Retina (tissue), 1 donor: ENCODE measurements at regions not wholly inside any gene's neighbourhood (a gene's known extent, or its start where the extent isn't known, plus 50 kb on each side); places are given as distances from the start of the nearest gene placed in this dataset.

Source experiments
- DNase-seq: peaks from one replicate; pipeline ENCODE4 v3.0.0-alpha.2; 2016

DNA sequence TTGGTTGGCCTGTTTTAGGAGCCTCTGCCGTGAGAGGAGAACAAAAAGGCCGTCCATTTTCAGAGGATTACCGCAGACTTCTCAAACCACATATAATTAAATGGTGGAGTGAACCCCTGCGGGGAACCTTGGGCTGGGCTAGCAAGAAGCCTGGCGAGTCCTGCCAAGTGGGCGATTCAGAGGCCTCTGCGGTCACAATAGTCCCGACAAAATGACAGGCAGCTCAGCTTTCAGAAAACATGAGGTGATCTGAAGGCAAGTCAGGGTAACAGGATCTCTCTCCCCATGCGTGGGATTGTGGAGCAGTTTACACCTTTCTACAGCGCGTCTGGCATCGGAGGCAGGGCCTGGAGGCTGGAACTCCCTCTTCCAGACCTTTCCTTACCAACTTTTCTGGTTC lies 134.8 kb downstream of the ASB7 start:
- DNase-seq: no peak

DNA sequence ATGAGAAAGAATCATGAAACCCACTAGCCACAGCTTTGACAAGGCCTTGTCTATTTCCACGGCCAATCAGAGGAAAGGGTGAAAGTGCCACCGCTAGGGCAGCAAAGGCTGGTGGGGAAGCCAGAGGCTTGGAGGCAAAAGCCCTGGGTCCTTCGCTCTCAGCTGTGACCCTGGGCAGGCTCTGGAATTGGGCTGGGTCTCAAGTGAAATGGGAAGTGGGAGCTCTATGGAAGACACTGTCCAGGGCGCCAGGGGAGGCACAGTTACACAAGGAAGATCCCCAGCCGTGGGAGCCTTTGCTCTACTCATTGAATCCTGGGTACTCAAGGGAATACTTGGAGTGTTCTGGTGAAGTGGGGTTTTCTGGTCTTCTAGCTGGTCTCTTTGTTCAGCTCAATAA lies 136.2 kb downstream of the ASB7 start:
- DNase-seq: no peak

DNA sequence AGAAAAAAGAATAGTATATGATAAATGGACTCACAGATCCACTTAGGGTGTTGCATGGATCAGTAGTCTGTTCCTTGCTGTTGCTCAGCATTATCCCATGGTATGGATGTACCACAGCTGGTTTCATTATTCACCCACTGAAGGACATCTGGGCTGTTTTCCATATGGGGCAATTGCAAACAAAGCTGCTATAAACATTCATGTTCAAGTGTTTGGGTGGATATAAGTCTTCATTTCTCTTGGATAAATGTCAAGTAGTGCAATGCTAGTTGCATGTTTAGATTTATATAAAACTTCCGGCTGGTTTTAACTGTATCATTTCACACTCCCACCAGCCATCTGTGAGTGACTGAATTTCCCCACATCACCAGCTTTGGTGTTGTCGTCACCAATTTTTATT lies 137.7 kb downstream of the ASB7 start:
- no peak for DNase-seq

DNA sequence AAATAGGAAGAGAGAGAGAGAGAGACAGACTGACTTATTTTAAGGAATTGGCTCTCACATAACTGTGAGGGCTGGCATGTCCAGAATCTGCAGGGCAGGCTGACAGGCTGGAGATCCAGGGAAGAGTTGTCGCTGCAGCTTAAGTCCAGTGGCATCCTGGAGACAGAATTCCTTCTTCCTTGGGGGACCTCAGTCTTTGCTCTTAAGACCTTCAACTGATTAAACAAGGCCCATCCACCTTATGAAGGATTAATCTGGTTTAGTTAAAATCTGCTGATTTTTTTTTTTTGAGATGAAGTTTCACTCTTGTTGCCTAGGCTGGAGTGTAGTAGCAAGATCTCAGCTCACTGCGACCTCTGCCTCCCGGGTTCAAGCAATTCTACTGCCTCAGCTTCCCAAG lies 128.0 kb upstream of the ALDH1A3 start:
- DNase-seq: no peak

DNA sequence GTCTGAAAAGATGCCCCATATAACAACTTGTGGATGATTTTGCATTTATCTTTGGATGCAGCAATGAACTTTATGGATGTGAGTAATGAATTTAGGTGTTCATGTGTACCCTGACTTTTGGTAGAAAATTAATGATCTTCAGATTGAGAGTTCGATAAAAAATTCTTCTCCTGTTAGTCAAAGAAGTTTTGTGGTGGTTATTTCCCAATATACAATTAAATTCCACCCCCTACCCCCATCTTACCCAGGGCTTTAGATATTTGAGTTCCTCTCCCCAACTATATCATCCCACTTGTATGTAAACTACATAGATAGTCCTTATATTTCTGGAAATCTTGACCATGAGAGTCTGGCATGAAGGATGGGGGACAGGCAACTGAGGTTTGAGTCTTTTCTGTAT lies 126.1 kb upstream of the ALDH1A3 start:
- no peak for DNase-seq

DNA sequence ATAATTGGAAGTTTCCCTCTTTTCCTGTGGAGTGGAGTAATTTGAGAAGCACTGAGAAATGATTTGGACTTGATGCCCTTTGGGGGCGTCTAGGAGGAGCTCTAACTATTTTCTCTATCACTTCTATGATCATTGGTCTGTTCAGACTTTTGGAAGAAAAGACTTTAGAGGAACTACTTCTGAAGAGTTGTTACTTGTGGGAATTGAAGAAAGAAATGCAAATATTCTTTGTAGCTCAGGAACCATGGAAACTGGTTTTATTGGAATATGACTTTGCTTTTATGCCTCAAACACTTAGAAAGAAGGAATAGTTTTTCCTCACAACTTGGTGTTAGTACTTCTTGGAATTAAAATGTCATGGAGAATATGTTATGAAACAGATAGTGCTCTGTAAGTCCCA lies 122.0 kb upstream of the ALDH1A3 start:
- DNase-seq: no peak

DNA sequence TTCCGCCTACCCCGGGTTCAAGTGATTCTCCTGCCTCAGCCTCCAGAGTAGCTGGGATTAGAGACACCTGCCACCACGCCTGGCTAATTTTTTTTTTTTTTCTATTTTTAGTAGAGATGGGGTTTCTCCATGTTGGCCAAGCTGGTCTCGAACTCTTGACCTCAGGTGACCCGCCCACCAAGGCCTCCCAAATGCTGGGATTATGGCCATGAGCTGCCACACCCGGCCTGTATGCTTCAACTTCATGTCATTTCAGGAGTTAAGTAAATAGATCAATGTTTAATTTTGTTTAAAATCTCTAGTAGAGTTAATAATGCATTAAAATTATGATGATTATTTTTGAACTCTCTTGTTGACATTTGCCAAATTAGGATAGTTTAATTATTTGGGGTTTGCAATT lies 121.1 kb upstream of the ALDH1A3 start:
- no peak for DNase-seq

DNA sequence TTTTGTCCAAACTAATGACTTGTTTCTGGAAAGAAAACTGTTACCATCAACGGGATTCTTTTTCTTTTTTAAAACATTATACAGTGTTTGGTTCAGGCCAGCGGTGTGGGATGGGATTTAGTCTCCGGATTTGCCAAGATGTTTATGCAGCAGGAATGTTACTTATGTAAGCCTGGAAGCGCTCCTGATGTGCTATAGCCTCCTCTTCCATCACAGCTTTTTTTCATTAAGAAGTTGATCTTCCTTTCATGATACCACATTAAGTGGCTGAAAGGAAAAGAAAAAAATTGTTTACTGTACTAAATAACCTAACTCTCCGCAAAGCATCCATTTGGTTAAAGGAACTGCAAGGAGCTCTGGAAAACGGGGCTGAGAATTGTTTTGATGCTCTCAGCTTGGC lies 120.5 kb upstream of the ALDH1A3 start:
- DNase-seq: no peak

DNA sequence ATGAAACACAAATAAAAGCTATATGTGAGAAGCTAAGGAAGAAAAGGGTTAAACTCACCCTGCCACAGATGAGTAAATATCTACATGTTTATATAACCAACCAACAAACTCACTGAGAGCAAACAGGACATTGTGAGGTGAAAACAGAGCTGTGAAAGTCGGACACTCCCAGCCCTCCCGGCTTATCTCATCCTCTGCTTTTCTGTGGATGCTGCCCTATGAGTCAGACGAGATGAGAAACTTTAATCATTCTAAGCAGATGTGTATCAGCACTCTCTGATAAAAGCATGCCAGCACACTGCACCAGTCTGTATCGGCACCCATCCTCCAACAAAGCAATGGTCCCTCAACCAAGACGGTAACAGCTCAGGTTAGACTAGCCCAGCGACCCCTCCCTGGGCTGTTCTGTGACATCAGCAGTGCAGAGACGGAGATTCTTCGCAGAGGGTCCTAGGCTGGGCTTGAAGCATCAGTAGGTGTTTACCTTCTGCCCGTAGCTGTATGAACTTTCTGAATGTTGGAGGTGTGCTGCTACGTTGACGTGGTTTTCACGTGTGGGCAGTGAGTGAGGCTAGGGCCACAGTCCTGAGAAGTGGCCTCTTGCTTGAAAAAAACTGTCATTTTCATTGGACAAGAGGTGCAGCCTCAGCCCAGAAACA lies 119.8 kb upstream of the ALDH1A3 start:
- no peak for DNase-seq

DNA sequence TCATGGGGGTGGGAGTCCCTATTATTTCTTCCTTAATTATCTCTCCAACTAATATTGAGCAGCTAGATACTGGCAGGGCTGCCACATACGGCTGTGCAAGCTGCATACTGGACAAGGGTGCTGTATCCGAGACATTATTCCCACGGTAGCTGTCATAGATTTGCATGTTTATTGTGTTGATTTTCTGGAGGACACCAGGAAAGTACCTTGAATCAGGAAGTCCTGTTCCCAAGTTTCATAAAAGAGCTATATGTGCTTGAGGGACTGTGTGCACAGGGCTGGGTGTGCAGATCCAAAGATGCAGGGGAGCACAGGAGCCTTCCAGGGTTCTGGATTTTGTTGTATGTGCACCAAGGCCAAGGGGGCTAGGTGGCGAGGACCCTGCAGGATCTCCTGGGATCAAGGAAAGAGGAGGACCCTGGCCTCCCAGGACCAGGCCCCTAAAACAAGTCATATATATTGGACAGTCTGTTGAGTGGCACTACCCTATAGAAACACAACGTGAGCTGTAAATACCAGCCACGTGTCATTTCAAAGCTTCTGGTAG lies 119.2 kb upstream of the ALDH1A3 start:
- no peak for DNase-seq

DNA sequence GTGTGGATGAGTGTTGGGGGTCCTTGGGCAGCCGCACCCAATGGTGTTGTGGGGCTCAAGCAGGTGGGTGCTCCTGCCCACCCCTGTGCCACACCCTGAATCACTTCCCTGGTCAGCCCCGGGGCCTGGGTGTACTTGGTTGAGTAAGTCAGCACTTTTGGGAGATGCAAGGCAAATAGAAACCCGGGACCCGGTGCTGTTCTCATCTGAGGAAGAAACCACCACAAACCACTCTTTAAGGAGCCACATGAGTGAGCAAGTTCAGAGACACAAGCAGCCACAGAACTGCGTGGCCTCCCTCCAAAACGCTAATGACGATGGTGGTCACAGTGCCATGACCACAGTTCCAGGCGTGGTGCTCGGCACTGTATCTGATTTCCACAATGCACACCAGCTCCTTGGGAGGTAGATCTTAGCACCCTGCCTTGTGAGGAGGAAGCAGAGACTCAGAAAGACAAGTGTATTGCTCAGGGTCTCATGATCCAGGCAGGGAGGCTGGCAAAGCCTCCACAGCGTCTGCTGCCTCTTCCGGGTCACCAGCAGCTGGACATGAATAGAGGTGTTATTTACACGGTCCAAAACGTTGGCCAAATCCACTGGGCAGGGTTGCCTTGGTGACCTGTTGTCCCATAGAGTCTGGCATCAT lies 118.2 kb upstream of the ALDH1A3 start:
- DNase-seq: no peak

DNA sequence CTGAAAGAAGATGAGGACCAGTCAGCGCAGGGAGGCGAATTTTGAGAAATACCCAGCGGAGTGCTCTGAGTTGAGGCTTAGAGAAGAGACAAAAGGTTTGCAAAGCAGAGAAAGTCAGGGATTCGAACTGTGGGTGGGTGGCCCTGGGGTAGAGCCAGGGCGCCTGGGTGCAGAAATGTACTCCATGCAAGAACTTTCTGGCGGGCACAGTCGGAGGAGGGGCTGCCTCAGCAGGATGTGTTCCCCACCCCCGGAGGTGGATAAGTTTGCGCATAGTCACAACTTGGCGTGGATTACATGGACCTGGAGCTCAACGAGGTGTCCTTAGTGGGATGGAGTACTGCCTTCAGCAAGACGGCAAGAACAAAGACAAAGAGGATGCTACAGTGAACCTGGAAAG lies 117.3 kb upstream of the ALDH1A3 start:
- no peak for DNase-seq

DNA sequence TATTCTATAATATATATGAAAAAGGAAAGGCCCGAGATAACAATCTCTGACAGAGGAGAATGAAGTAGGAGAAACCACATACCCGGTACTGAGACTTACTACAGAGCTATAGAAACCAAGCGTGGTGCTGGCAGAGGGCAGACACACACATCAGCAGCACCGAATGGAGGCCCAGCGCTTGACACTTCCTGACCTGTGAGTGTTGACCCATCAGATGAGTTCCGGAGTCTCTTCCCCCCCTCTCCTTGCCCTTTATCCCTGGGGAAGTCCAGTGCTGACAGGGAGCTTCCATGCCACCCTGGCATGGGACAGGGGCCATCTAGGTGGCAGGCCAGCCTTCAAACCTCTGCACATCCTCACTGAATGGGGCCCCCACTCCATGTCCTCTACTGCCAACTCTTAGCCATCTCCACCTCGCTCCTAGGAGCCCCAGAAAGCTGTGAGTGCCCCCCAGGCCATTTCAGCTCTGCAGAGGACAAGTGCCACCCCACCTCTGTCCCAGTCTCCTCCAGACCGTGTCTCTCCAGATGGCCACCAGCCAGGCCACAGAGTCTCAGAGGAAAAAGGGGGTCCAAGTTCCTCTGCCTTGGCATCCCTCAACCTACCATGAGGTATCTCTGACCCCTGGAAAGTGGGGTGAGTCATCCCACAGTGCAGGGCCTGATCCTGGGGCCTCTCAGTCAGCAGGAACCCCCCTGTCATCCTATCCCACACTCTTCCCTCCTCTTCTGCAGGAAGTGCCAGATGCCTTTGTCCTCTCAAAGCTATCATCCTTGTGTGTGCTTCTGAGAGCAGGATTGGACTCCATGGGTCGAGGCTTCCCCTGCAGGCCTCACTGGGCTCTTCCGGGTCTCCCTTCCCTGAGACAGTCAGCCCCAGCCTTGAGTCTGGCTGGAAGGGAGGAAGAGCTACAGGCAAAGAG lies 116.5 kb upstream of the ALDH1A3 start:
- no peak for DNase-seq

DNA sequence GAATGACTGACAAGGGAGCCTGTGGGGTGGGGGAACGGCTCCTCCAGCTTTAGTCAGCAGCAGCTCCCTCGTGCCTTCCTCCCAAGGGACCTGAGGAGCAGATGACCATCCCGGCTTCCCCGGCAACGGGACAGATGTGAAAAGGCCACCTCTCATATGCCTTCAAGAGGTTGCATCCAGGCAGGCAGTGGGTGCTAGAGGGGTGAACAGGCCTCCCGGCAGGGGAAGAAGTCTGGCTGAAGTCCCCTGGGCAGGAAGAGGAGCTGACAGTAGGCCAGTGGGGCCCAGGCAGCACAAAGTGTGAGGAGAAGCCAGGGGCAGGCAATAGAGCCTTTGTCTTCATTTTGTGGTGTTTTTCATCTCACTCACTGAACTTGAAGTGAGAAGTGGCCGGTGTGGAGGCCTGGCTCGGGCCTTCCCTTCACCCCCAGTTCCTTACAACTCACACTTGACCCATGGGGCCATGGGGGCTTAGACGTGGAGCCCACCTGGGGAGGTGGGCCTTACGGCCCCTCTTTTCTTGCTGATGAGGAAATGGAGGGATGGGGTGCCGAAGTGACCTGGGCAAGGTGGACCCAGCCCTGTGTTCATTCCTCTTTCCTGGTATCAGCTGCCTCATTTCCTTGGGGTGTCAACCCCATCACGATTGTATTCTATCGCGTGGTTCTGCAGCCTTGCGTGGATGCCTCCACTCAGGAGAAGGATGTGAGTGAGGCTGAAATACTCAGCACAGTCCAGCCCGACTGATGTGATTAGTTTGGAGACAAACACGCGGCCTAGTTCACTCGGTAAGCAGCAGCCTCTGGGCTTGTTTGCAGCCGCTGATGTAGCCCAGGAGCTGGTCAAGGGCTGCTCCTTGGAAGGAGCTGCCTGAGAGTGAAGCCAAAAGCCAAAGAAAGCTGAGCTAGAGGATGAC lies 115.5 kb upstream of the ALDH1A3 start:
- no peak for DNase-seq

DNA sequence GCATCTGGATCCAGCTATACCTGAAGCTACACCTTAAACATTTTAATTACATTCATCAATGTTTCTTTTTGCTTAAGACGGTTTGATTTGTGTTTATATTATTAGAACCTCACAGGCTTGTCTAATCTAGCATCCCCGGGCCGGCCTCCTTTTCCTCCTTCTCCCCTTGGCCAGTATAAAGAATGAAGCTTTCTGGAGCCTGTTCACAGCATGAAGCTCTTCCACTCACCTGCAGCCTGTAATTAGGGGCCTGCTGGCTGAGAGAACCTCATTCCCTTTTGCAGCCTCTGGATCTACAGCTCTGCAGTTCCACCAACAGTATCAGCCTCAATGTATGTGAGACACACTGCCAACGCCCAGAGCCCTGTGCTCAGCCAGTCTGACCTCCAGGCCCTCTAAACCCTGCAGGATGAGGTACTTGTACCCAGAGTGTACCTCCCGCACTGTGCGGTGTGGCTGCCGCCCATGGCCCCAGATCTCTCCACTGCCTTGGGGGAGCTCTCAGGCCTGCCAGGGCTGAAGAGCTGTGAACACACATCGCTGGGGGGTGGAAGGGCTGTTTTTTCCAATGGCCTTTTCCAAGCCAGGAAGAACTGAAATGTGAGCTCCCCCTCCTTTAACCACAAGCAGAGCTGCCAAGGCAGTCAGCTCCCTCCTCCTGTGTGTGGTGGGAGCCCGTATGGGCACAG lies 114.7 kb upstream of the ALDH1A3 start:
- no peak for DNase-seq

DNA sequence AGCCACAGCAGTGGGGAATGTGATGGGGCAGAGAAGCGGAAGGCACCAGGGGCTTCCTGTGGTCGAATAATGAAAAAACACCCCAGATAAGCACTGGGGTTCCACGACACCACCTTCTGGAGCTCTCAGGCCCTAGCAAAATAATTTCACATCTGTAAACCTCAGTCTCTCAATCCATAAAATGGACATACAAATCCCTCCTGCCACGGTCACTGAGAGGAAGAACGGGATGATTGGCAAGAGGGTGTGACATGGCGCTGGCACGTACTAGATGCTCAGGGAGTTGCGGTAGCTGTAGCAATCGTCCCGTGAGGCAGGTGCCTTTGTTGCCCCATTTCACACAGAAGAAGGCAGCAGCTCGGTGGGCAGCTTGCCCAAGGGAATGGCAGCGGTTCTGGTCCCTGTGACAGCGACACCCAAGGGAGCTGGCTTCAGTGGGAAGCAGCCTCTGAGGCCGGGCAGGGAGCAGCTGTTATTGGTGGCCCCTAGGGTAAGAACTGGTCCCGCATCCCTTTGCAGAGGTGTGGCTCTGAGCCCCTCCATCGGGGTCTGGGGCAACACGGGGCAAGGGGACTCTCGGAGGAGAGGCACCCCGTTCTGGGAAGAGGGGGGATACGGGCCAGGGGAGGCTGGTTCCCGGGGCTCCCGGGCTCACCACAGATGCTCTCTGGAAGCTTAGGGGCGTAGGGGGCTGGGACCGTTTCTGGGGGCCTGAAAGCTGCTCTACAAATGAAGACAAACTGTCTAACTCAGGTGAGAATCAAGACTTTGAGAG lies 114.0 kb upstream of the ALDH1A3 start:
- no peak for DNase-seq

DNA sequence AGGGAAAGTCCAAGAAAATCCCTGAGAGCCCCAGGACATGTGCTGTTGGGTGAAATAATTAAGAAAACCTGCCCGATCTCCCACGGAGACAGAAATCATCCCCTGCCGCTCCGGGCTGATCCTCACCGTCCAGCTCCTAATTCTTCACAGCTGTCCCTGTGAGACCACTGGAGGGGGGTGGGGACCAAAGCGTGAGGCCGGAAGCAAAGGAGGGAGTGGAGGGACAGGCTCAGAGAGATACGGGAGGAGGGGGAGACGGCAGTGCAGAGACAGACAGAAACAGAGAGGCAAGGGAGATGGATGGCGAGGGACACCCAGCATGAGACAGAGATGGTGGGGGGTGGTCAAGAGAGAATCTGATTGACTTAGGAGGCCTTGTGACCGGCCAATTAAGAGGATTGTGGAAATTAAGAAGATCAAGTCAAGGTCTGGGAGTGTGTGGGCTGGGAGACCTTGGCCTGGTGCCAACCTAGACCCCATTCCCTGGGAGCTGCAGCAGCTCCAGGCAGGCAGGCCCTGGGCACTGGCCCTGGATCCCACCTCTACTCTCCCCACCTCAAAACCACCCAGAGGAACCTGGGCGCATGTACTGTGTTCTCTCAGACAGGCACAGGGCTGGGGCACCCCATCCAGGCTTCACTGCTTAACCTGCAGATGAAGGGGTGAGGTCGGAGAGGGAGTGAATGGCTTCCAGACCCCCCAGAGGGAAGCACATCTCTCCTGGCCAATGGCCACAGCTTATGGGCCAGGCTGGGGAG lies 113.2 kb upstream of the ALDH1A3 start:
- peak; percentile 48 for DNase-seq

DNA sequence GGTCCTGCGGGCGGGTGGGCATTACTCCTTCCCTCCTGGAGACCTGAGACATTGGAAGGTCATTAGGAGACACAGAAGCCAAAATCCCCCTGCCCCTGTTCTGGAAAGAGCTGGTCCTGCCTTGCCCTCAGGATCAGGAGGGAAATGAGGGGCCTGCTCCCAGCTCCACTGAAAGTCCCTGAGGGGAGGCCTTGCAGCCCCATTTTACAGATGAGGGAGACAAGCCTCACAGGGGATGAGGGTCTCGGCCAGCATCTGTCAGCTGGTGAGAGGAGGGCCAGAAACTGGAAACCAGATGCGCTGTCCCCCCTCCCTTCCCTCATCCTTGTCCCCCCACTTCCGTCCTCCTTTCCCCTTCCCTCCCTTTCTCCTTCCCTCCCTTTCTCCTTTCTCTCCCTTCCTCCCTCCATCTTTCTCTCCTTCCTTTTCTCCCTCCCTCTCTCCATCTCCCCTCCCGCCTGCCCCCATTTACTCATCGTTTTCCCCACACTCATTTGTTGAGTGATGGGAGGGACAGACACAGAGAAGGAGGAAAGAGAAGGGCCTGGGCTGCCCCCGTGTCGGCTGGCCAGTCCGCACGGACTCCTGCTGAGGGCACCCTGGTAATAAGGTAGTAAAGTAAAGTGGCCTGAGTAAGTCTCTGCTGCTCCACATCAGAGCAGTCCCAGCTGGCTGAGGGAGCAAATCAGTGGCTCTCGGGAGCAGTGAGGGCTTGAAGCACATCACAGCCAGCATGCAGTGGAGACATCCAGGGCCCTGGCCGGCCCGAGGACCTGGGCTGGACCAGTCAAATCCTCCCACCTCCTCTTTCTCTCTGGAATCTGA lies 112.4 kb upstream of the ALDH1A3 start:
- no peak for DNase-seq

DNA sequence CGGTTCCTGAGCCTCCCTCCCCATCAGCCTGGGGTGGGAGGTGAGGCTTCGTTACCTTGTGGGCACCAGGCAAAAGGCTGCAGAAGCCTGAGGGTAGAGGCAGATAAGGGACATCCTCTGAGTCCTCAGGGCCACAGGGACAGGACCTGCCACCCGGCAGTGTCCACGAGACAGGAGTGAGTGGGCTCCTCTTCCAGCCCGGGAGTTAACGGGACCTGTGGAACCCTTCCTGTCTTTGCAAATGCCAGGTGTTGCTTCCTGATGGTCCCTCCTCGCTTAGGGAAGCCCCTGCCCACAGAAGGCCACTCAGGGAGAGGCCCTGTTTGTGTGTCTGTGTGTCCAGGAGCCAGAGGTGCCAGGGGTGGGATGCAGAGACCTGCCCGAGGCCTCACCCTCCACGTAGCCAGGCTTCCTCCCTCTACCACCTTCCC lies 111.1 kb upstream of the ALDH1A3 start:
- DNase-seq: no peak
